GM21717 (cell line): ENCODE measurements at regions not wholly inside any gene's neighbourhood (a gene's known extent, or its start where the extent isn't known, plus 50 kb on each side); places are given as distances from the start of the nearest gene placed in this dataset.
"Not testable (repeated sequence)": the region's sequence is repeated elsewhere in the genome, so short reads cannot be mapped to it uniquely, and the experiment has no call there.

Source experiments
- ATAC-seq: cut with Tn5 transposase; IDR thresholded peaks from one replicate; pipeline ENCODE4 v1.9.1; 2021; ENCODE audit warnings: mild to moderate bottlenecking, moderate library complexity; ENCODE audit not compliant: unreplicated experiment

- no peak for ATAC-seq
Measured at GRCh38 chr13:44051918-44052675, 172.4 kb downstream of the LACC1 start.

DNA sequence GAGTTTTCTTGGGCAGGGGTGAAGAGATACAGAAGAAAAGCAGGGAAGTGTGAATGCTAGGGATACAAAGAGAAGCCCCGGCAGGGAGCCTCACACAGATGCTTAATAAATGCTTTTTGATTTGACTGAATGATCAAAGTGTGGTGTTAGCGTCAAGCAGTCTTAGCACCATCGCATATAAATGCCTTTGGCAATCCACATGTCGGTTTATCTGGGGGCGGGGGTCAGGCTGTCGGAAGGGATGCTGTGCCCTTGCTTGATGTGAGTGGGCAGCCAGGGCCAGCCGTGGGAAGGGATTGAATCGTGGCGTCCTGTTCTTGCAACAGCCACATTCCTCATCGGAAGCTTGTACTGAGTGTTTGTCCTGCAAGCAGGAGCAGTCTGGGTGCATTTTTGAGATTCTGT, 173.1 kb downstream of the LACC1 start:
- no peak for ATAC-seq

GRCh38 chr13:44053208-44053607, 173.5 kb downstream of the LACC1 start:
- no peak for ATAC-seq

GRCh38 chr13:44054525-44054924, 174.8 kb downstream of the LACC1 start:
- ATAC-seq = no peak

GRCh38 chr13:44055681-44056080, 176.0 kb downstream of the LACC1 start:
- ATAC-seq = not testable (repeated sequence)

- ATAC-seq = no peak
Measured at GRCh38 chr13:44058067-44058466, 178.4 kb downstream of the LACC1 start.

DNA sequence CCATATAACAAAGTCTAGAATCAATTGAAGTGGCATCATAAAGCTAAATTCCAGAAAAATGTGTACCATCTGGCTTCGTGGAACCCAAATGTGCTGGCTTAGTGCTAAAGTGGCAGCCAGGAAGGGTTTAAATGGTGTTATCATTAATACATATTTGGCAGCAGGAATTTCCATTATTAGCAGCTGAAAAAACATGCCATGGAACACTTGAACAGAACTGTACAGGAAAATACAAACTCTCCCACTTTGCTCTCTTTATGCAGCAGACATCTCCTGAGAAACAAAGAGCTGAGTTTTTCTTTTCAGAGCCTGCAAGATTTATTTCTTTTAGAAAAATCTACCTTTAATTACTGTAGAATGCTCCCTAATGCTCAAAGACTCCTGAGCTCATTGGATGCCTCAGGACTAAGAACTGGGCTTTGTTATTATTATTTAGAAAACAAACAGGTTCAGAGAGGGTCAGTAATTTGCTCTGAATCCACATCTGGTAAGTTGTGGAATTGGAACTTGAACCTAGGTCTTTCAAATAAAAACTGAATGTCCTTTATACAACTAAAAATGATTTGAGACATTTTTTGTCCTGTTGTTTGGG, 179.0 kb downstream of the LACC1 start:
- ATAC-seq = no peak

- no peak for ATAC-seq
Measured at GRCh38 chr13:44061876-44062275, 182.2 kb downstream of the LACC1 start.

- no peak for ATAC-seq
Measured at GRCh38 chr13:44063467-44063866, 183.8 kb downstream of the LACC1 start.

GRCh38 chr13:44063881-44064280, 184.2 kb downstream of the LACC1 start:
- no peak for ATAC-seq

DNA sequence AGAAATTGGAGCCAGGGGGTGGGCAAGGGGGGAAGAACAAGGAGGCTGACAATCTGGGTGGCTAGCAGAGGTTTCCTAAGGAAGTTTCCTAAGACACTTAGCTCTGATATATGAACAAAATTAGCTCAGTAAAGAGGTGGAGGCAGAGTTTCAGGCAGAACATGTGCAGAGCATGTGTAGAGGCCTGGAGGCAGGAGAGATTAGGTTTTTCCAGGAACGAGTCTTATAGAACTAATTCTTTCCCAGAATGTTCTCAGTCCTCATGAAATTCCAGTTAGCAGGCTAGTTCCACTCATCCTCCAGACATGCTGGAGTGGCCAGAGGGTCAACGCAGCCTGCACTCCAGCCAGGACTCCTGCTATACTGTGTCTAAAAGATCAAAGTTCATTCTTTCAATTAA, 184.7 kb downstream of the LACC1 start:
- no peak for ATAC-seq

DNA sequence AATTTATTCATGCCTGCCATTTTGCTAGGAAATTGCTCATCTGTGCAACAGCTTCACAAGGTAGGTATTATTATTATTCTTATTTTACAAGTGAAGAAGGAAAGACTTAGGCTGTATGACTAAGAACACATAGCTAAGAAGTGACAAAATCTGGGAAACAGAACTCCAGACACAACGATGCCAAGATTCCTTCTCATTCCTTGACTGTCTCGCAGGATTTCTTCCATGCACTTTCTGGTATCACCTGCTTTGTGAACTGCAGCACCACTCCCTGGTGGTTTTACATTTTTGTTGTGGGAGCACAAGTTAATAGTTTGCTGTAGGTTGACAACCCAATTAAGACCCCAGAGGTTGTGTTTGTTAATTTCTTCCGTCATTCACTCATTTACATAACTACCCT, 188.5 kb downstream of the LACC1 start:
- no peak for ATAC-seq

DNA sequence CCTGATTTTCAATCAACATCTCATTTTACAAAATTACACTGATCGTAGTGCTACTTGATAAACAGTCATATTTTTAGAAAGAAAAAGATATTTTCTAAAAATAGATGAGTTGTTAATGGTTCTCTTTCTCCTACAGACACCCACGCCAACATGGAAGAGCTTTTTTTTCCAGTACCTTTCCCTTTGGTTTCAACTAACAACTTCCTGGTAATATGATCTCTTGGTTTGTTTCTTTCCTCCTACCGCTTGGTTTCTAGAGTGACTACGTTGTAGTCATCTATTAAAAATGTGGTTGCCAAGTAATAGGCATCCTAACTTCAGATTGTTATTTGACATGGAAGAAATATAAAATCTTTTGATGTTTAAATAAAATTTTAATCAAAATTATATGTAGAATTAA, 189.0 kb downstream of the LACC1 start:
- ATAC-seq = no peak

- no peak for ATAC-seq
Measured at GRCh38 chr13:44072536-44072935, 192.8 kb downstream of the LACC1 start.

- no peak for ATAC-seq
Measured at GRCh38 chr13:44074611-44075010, 194.9 kb downstream of the LACC1 start.

GRCh38 chr13:44075113-44075512, 195.4 kb downstream of the LACC1 start:
- no peak for ATAC-seq

DNA sequence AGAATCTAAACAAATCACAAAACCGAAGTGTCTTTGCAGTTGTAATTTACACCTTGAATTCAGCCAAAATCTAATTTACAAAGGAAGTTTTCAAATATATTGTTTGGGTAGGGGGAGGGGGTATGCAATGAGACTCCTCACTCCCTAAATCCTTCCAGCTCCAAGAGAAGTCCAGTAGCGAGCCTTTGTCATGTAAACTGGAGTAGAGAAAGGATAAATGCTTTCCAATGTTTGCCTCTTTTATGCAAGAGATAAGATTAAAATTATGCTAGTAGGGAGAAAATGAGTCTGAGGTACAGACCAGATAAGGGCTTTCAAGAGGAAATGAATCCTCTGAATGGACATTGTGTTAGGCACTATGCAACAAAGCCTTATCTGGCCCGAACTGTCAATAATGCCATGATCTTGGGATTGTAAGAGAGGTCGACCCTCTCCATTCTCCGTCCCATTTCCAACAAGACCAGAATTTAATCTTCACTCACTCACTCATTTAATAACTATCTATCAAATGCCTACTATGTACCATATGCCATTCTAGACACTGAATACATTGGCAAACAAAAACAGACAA, 199.2 kb downstream of the LACC1 start:
- no peak for ATAC-seq

DNA sequence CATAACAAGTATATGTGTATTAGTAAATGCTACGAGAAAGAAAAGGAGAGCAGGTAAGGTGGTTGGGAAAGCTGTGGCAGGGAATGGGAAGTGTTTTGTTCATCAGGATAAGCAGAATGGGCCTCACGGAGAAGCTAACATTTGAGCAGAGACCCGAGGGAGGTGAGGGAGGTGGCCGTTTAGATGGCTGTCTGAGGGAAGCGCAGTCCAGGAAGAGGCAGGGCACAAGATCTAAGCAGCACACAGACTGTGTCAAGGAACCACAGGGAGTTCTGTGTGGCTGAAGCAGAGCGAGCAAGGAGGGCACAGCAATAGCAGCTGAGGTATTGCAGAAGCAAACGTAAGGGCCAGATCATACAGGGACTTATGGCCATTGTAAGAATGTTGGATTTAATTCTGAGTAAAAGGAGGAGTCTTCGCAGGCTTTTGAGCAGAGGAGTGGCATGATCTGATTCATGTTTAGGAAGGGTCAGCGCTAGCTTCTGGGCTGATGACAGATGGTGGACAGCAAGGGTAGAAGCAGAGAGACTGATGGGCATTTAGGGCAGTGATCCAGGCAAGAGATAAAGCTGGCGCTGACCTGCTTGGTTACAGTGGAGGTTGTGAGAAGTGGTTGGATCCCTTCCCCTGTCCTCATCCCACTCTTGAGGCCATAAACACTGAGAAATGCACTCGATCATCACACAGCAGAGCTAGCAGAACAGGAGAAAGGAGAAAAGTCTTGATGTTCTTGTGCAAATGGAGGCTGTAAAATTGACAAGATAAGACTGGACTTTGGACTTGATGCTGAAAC, 199.9 kb downstream of the LACC1 start:
- ATAC-seq = no peak

GRCh38 chr13:44084146-44084545, 204.4 kb downstream of the LACC1 start:
- no peak for ATAC-seq

GRCh38 chr13:44086389-44086788, 206.7 kb downstream of the LACC1 start:
- ATAC-seq = no peak

GRCh38 chr13:44088411-44088810, 208.7 kb downstream of the LACC1 start:
- ATAC-seq = no peak

DNA sequence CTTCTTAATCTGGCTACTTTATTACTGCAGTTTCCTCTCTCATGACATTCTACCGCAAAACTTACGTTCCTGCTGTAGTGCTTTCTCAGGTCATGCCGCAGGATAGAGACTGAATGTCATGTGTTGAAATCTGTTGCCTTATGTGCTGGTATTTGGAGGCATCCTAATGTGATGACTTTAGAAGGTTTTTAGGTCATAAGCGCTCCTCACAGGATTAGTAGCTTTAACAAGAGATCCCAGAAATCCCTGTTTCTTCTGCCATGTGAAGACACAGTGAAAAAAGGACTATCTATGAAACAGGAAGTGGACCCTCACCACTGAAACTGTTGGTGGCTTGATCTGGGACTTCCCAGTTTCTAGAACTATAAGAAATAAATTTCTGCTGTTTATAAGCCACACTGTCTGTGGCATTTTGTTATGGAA, 209.3 kb downstream of the LACC1 start:
- ATAC-seq = no peak
